K562 (cell line): ENCODE measurements at regions not wholly inside any gene's neighbourhood (a gene's known extent, or its start where the extent isn't known, plus 50 kb on each side); places are given as distances from the start of the nearest gene placed in this dataset.

Experiments
- BRCA1 ChIP-seq, 2 experiments: fragments of 450-650 bp in 1 of 2; sonication (generic) in 1 of 2; formaldehyde crosslinking in 1 of 2; IDR thresholded peaks; 2 replicates each; pipeline versions ENCODE4 v1.5.0 to v1.6.1; 2017 to 2020; ENCODE audit warnings: mild to moderate bottlenecking in 1 of 2, missing genetic modification reagents in 1 of 2
- HINFP ChIP-seq: fragments of 450-650 bp; conservative IDR thresholded peaks from 2 replicates; pipeline ENCODE4 v1.6.1; 2016; ENCODE audit warnings: missing genetic modification characterization, low read depth, mild to moderate bottlenecking, control low read depth, missing compliant biosample characterization
- MTA3 ChIP-seq: fragments of 450-650 bp; formaldehyde crosslinking; IDR thresholded peaks from 2 replicates; pipeline ENCODE4 v1.6.1; 2017; ENCODE audit warnings: mild to moderate bottlenecking, borderline replicate concordance
- PRDM10 ChIP-seq: fragments of 450-650 bp; IDR thresholded peaks from 2 replicates; pipeline ENCODE4 v1.6.1; 2018; ENCODE audit not compliant: partially characterized antibody
- RUNX1 ChIP-seq: sonication (generic); IDR thresholded peaks from 2 replicates; pipeline ENCODE4 v1.6.1; 2016; ENCODE audit warnings: antibody characterized with exemption, low read depth
- SIX5 ChIP-seq, 2 experiments: IDR thresholded peaks; 2 replicates each; pipeline ENCODE4 v1.6.1; 2011; ENCODE audit warnings: low read length in 2 of 2, borderline replicate concordance in 1 of 2, low read depth in 1 of 2, mild to moderate bottlenecking in 1 of 2, moderate library complexity in 1 of 2; ENCODE audit not compliant: insufficient read depth in 1 of 2
- SPI1 ChIP-seq: IDR thresholded peaks from 2 replicates; pipeline ENCODE4 v1.6.1; 2011; ENCODE audit warnings: low read depth, low read length, control low read depth, borderline replicate concordance
- SREBF1 ChIP-seq: fragments of 150-350 bp; IDR thresholded peaks from 2 replicates; pipeline ENCODE4 v1.6.1; 2014; ENCODE audit warnings: antibody characterized with exemption, low read depth, low read length, borderline replicate concordance
- SRF ChIP-seq, 2 experiments: fragments of 250-450, 450-650 bp in 1 of 2; sonication (Bioruptor Pico) in 1 of 2; sonication (generic) in 1 of 2; formaldehyde crosslinking; IDR thresholded peaks; 2 replicates each; pipeline versions ENCODE4 v1.5.0 to v1.5.1; 2020 to 2022; ENCODE audit warnings: mild to moderate bottlenecking in 1 of 2, missing genetic modification reagents in 1 of 2
- ZC3H4 ChIP-seq: sonication (generic); formaldehyde crosslinking; IDR thresholded peaks from 2 replicates; pipeline ENCODE4 v1.9.0; 2021; ENCODE audit warnings: missing genetic modification reagents, borderline replicate concordance
- ZNF280B ChIP-seq: fragments of 250-450 bp; sonication (Bioruptor Pico); IDR thresholded peaks from 2 replicates; pipeline ENCODE4 v1.5.1; 2021; ENCODE audit warnings: mild to moderate bottlenecking
- ZNF449 ChIP-seq: fragments of 250-450 bp; sonication (Bioruptor Pico); IDR thresholded peaks from 2 replicates; pipeline ENCODE4 v1.8.0; 2022; ENCODE audit warnings: moderate library complexity, mild to moderate bottlenecking, inconsistent platforms
- ZNF512 ChIP-seq: IDR thresholded peaks from 2 replicates; pipeline ENCODE4 v1.6.1; 2016; ENCODE audit warnings: missing genetic modification characterization, missing compliant biosample characterization
- ZNF655 ChIP-seq: fragments of 250-450 bp; sonication (Bioruptor Pico); IDR thresholded peaks from 2 replicates; pipeline ENCODE4 v1.5.0; 2021
- ZNF778 ChIP-seq: fragments of 450-650 bp; formaldehyde crosslinking; IDR thresholded peaks from 2 replicates; pipeline ENCODE4 v1.4.0; 2020; ENCODE audit warnings: mild to moderate bottlenecking, moderate library complexity

- TF ChIP-seq ZNF512 (tag) (no peak), BRCA1 (IDR thresholded peaks at IDR 0.05) (no peak), BRCA1 (CRISPR knock-in tag; IDR thresholded peaks at IDR 0.05) (no peak), HINFP (tag) (no peak), RUNX1 (no peak), SIX5 (IDR thresholded peaks at IDR 0.05; ENCODE audit: borderline replicate concordance in 1 of 2, insufficient read depth in 1 of 2, low read depth in 1 of 2, low read length in 2 of 2) (no peak), SREBF1 (no peak), SPI1 (peak; percentile 81), ZNF655 (no peak), ZNF778 (no peak), ZNF280B (CRISPR knock-in tag) (no peak), SRF (CRISPR knock-in tag; IDR thresholded peaks at IDR 0.05) (peak in 1 of 2 experiments; percentile 86; a peak in 2 of 4 replicates), MTA3 (peak; percentile 75), ZC3H4 (CRISPR knock-in tag) (no peak), PRDM10 (peak; percentile 27), ZNF449 (CRISPR knock-in tag) (no peak)
Measured at GRCh38 chr3:177357352-177358090, 160.2 kb upstream of the TBL1XR1 start (continued).
